Astrocyte (in vitro differentiated cells and primary cell): ENCODE measurements at regions not wholly inside any gene's neighbourhood (a gene's known extent, or its start where the extent isn't known, plus 50 kb on each side); places are given as distances from the start of the nearest gene placed in this dataset.

Experiments
- DNase-seq: peaks from one replicate; pipeline ENCODE4 v3.0.0-alpha.2; 2010; ENCODE audit warnings: low read depth
- FAIRE-seq: peaks from 2 replicates; lab custom pipeline; 2011; peaks lifted over from hg19 to GRCh38; lab: Jason Lieb, UNC
- H2AFZ ChIP-seq: 2 replicates; pipeline ENCODE4 v1.6.0; 2012; ENCODE audit warnings: low read depth, low read length, inconsistent platforms
- H3K27ac ChIP-seq: 2 replicates; pipeline ENCODE4 v1.5.1; 2011; ENCODE audit warnings: low read depth, low read length, inconsistent platforms
- H3K27me3 ChIP-seq: 2 replicates; pipeline ENCODE4 v1.6.0; 2011; ENCODE audit warnings: low read length, inconsistent platforms; ENCODE audit not compliant: insufficient read depth
- H3K36me3 ChIP-seq: 2 replicates; pipeline ENCODE4 v1.5.1; 2011; ENCODE audit warnings: low read length, inconsistent platforms; ENCODE audit not compliant: insufficient read depth
- H3K4me1 ChIP-seq: 2 replicates; pipeline ENCODE4 v1.5.1; 2011; ENCODE audit warnings: low read length, inconsistent platforms; ENCODE audit not compliant: insufficient read depth
- H3K4me2 ChIP-seq: 2 replicates; pipeline ENCODE4 v1.6.0; 2012; ENCODE audit warnings: low read length, inconsistent platforms
- H3K4me3 ChIP-seq: 2 replicates; pipeline ENCODE4 v1.5.1; 2011; ENCODE audit warnings: low read depth, mild to moderate bottlenecking, low read length, inconsistent platforms; ENCODE audit not compliant: insufficient read depth
- H3K79me2 ChIP-seq: 2 replicates; pipeline ENCODE4 v1.6.0; 2012; ENCODE audit warnings: mild to moderate bottlenecking, low read length, inconsistent platforms; ENCODE audit not compliant: insufficient read depth
- H3K9ac ChIP-seq: 2 replicates; pipeline ENCODE4 v1.6.0; 2012; ENCODE audit warnings: mild to moderate bottlenecking, low read length, inconsistent platforms
- H3K9me3 ChIP-seq: 2 replicates; pipeline ENCODE4 v1.5.1; 2012; ENCODE audit warnings: low read depth, mild to moderate bottlenecking, low read length, inconsistent platforms; ENCODE audit not compliant: insufficient read depth
- H4K20me1 ChIP-seq: 2 replicates; pipeline ENCODE4 v1.6.0; 2012; ENCODE audit warnings: low read length, inconsistent platforms; ENCODE audit not compliant: insufficient read depth
- H3K27ac Mint-ChIP-seq: one replicate; pipeline ENCODE4 v1.8.0; 2021; ENCODE audit warnings: mild to moderate bottlenecking, mixed read lengths; ENCODE audit not compliant: unreplicated experiment
- H3K27me3 Mint-ChIP-seq: one replicate; pipeline ENCODE4 v1.8.0; 2021; ENCODE audit warnings: low read depth, mixed read lengths; ENCODE audit not compliant: unreplicated experiment
- H3K36me3 Mint-ChIP-seq: one replicate; pipeline ENCODE4 v1.8.0; 2021; ENCODE audit warnings: low read depth, mixed read lengths; ENCODE audit not compliant: unreplicated experiment
- H3K4me1 Mint-ChIP-seq: one replicate; pipeline ENCODE4 v1.8.0; 2021; ENCODE audit warnings: low read depth, mixed read lengths; ENCODE audit not compliant: unreplicated experiment
- H3K4me3 Mint-ChIP-seq: one replicate; pipeline ENCODE4 v1.8.0; 2021; ENCODE audit warnings: mild to moderate bottlenecking, moderate library complexity, mixed read lengths; ENCODE audit not compliant: unreplicated experiment
- H3K9me3 Mint-ChIP-seq: one replicate; pipeline ENCODE4 v1.8.0; 2021; ENCODE audit warnings: mild to moderate bottlenecking, mixed read lengths; ENCODE audit not compliant: unreplicated experiment
- CTCF ChIP-seq: IDR thresholded peaks from 2 replicates; pipeline ENCODE4 v1.5.1; 2011; ENCODE audit warnings: low read depth, mild to moderate bottlenecking, inconsistent platforms, low read length, moderate library complexity; ENCODE audit not compliant: insufficient read depth
- EZH2 ChIP-seq: IDR thresholded peaks from 2 replicates; pipeline ENCODE4 v1.6.1; 2012; ENCODE audit warnings: mild to moderate bottlenecking, low read length, inconsistent platforms; ENCODE audit not compliant: insufficient read depth

- Histone ChIP-seq H3K9me3 (no peaks in the 10 kb centered on the region), H3K4me1 (peaks cover 44% of the 10 kb centered on the region), H3K79me2 (no peaks in the 10 kb centered on the region), H3K4me3 (no peak overlapping the region), H3K9ac (no peak overlapping the region), H3K27me3 (no peaks in the 10 kb centered on the region), H3K27ac (no peak overlapping the region), H3K4me2 (no peak overlapping the region), H3K36me3 (no peaks in the 10 kb centered on the region), H4K20me1 (no peaks in the 10 kb centered on the region), H2AFZ (no peak overlapping the region)
- H3K9me3 Mint-ChIP-seq = no peaks in the 10 kb centered on the region
- no peaks in the 10 kb centered on the region for H3K27me3 Mint-ChIP-seq
- no peak for TF ChIP-seq EZH2
- no peak for TF ChIP-seq CTCF
- peaks cover 48% of the 10 kb centered on the region for H3K4me1 Mint-ChIP-seq
- DNase-seq (no peak), FAIRE-seq (no peak)
- no peaks in the 10 kb centered on the region for H3K36me3 Mint-ChIP-seq
- H3K4me3 Mint-ChIP-seq = no peak overlapping the region
- H3K27ac Mint-ChIP-seq = no peak overlapping the region
Measured at GRCh38 chr10:88161070-88161469, 297.6 kb downstream of the PTEN start.

- TF ChIP-seq CTCF (no peak), EZH2 (no peak)
- no peak overlapping the region for H3K4me3 ChIP-seq
- H3K27me3 ChIP-seq = no peaks in the 10 kb centered on the region
- Mint-ChIP-seq H3K27ac (no peak overlapping the region), H3K4me3 (no peak overlapping the region), H3K27me3 (no peaks in the 10 kb centered on the region), H3K9me3 (no peaks in the 10 kb centered on the region), H3K4me1 (peaks cover 47% of the 10 kb centered on the region), H3K36me3 (no peaks in the 10 kb centered on the region)
- no peak overlapping the region for H2AFZ ChIP-seq
- DNase-seq (no peak), FAIRE-seq (no peak)
- no peak overlapping the region for H3K9ac ChIP-seq
- H3K27ac ChIP-seq = no peak overlapping the region
- no peak overlapping the region for H3K4me2 ChIP-seq
- no peaks in the 10 kb centered on the region for H4K20me1 ChIP-seq
- no peaks in the 10 kb centered on the region for H3K9me3 ChIP-seq
- no peaks in the 10 kb centered on the region for H3K36me3 ChIP-seq
- peaks cover 43% of the 10 kb centered on the region for H3K4me1 ChIP-seq
- H3K79me2 ChIP-seq = no peaks in the 10 kb centered on the region
Measured at GRCh38 chr10:88161756-88162155, 298.3 kb downstream of the PTEN start.

GRCh38 chr10:88162852-88163251 lies 299.4 kb downstream of the PTEN start:
- Histone ChIP-seq H3K4me2 (no peak overlapping the region), H3K79me2 (no peaks in the 10 kb centered on the region), H3K27ac (no peak overlapping the region), H2AFZ (no peak overlapping the region), H3K4me3 (no peak overlapping the region), H4K20me1 (no peaks in the 10 kb centered on the region), H3K36me3 (no peaks in the 10 kb centered on the region), H3K9me3 (no peaks in the 10 kb centered on the region), H3K27me3 (no peaks in the 10 kb centered on the region), H3K4me1 (peaks cover 33% of the 10 kb centered on the region), H3K9ac (no peak overlapping the region)
- TF ChIP-seq CTCF (no peak), EZH2 (no peak)
- no peak for DNase-seq
- FAIRE-seq = no peak
- no peak overlapping the region for H3K27ac Mint-ChIP-seq
- no peaks in the 10 kb centered on the region for H3K9me3 Mint-ChIP-seq
- no peak overlapping the region for H3K4me3 Mint-ChIP-seq
- H3K27me3 Mint-ChIP-seq = no peaks in the 10 kb centered on the region
- H3K36me3 Mint-ChIP-seq = no peaks in the 10 kb centered on the region
- peaks cover 41% of the 10 kb centered on the region for H3K4me1 Mint-ChIP-seq
